Activated CD4-positive, alpha-beta T cell treated with anti-CD3 and anti-CD28 coated beads, Interleukin-2, Interleukin-6, amounts not matched to agents 100 ng/mL and 50 ng/mL, durations not matched to agents 16 hours and 8 hours (primary cell): ENCODE measurements at regions not wholly inside any gene's neighbourhood (a gene's known extent, or its start where the extent isn't known, plus 50 kb on each side); places are given as distances from the start of the nearest gene placed in this dataset.

Experiments
- DNase-seq: peaks from one replicate; pipeline ENCODE4 v3.0.0-alpha.2; 2020

DNA sequence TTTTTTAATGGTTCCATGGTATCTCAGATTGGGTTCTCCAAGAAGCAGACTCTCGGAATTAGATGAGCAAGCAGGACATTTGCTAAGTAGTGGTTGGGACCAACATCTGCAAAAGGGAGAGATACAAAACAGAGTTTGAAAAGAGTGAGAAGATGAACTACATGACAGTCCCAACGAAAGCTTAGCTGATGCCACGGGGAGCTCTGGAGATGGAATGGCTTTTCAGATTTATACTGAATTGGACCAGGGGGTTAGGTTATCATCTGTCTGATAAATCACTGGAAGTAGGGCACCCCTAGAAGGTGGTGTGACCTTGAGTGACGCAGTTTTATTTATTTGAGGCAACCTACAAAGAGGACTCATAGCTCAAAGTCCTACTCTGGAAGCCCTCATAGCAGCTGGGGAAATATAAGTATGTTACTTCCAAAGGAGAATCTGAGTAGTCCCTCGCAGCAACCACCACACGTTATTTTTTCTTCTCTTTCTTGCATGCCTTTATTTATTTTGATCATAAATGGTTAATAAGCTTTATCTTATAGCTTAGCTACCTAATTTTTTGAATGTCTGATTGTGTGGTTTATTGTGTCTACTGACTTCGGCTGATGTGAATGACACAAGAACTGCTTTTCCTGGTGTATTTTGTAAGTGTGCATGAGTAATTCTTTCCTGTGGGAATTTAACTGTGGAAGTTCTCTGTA, 815.4 kb downstream of the SQOR start:
- DNase-seq: no peak

DNA sequence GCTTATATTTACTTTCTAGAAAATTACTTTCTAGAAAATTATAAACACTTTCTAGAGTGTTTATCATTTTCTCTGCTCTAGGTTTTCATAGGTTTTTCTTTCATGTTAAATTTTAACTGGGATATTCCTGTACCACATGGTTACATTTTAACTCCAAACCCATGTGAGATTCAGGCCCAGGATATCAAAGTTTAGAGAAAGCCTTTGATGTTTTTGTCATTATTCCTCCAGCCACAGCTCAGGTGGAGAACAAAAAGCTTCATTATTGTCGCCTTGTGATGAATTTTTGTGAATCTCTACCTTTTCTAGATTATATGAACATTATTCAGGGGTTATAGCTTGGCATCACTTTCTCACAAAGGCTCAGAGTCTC, 816.0 kb downstream of the SQOR start:
- DNase-seq: no peak

DNA sequence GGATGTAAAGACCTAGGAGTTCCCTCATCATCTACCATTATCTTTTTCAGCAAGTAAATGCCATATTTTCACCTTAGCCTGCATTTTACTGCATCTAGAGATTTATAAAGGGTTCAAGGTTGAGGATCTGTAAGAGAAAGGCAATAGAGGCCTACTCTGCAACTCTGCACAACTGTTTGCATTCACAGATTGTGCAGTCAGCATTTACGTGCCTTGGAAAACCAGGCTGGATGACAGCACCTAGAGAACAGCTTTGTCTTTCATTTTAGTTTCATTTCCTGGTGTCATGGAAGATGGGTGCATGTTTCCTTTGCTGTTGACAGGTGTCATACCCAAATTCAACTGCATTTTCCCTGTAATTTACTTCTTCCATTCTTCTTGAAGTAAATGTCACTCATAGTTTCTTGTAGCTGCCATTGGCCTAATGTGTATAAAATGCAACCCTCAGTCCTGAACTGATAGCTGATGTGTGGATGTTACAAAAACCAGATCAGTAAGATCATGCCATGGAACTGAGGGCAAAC, 817.5 kb downstream of the SQOR start:
- no peak for DNase-seq

DNA sequence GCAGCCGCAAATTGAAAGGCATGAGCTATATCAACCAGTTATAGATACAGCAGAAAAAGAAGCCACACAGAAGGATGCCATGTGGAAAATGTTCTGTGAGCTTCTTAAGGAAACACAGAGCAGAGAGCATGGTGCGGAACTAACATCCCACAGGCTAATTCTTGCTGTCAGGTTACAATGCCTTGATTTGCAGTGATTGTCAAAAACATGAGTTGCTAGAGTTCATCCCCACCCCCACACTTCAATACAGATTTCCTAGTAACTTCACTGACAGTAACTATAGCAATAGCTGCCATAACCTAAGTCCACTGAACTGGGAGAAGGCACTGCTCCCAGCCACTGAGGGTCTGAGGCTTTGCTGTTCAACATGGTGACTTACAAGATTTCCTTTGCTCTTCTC, 821.6 kb downstream of the SQOR start:
- DNase-seq: no peak

DNA sequence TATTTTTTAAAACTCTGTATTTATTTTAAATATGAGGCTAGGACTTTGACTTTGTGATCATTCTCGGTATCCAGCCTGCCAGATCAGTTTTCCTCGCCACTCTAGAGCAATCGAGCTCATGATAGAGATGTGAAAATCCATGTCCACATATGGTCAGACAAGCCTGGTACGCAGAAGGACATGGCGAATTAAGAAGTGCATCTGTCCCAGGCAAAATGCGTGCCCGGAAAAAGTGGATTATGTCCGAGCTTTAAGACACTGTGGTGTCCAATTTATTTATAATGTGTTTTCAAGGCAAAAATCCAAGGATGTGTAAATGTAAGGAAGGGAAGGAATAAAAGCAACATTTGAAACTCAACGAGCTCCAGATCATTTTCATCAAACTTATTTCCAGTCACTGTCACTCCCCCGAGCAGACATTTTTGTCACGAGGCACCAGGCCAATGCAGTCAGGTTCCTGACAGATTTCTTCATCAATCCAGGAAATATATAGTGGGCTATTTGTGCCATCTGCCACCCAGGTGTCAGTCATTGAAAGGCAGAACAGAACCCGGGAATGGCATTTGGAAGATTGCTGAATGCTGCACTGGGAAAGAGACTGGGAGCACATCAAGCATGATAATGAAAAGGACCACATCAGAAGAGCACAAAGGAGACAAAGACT, 825.7 kb downstream of the SQOR start:
- no peak for DNase-seq

DNA sequence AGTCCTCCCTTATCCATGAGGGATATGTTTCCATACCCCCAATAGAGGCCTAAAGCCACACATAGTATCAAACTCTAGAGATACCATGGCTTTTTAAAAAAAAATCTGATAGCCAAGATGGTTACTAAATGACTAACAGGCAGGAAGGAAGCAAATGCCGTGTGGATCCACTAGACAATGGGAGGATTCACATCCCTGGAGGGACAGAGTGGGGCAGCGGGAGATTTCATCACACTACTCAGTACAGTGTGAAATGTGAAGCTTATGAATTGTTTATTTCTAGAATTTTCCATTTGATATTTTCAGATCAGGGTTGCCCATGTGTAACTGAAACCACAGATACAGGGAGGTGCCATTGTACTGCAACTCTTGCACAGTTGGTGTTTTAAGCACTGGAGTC, 826.6 kb downstream of the SQOR start:
- no peak for DNase-seq

DNA sequence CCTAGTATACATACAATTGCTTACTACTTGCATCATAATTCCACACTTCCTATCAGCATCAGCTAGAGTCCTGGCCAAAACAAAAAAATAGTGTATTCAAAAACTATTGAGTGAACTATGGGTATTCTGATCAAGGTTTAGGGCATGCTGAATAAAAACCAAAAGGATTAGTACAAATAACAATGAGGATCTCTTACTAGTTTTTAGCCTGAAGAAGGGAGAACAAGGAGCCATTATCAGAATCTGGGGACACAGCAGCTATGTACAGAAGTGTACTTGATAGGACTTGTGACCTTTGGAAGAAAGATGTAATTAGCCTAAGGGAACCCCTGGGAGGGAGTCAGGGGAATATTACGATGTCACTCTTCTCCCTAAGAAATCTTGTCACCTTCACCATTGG, 832.2 kb downstream of the SQOR start:
- DNase-seq: no peak

DNA sequence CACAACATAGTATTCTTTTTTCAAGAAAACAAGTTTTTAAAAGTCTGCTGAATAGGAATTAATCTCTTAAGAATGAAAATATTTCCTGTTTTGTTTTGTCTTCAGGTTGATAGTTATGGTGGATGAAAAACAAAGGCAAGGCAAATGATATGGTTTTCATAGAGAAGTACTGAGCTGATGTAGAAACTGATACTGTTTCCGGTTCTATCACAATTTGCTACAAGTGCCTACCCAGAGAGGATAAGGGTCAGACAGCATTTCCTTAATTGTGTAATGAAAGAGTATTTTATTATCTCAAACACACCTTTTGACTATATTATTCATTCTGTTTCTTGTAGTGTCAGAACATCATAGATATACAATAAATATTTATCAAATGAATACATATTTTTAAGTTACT, 836.3 kb downstream of the SQOR start:
- DNase-seq: no peak

DNA sequence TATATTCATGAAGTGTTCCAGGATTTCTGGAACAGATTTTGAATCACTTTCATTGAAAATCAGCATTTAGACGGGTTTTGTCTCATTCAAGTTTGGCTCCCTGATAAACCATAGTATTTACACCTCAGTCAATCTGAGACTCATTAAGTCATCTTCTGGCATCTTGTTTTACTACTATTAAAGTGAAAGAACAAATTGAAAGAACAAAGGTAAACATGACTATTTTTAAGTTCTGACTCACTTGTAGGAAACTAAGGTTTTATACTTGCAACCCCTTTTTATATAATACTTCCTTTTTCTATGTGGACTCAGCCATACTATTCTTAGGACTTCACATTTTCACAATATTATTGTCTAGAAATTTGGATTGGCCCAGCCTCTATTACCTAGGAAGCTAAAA, 854.4 kb downstream of the SQOR start:
- no peak for DNase-seq

DNA sequence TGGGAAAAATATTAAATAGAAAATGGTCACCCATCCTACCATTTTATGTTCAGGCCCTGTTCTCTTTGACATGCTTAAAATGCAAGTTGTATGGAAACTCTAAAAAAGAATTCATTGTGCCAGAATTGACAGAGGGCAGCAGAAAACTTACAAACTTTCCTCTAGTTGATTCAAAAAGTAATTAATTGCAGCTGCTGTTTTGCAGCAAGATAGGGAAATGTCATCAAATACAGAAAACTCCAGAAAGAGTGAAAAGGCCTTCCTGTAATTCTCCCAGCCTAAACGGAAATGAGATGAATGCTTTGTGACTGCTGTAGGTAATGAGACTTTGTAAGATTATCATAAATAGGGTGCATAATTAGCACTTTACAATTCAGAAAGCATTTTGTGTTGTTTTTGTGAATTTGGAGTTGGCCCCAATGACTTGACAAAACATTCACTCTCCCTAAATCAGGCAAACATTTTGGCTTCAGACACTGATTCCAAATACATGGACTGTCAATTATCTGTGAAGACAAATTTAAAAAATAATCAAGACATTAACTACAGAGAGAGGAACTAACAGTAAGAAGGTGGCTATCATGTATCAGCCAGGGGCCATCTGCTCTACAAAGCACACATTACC, 861.8 kb downstream of the SQOR start:
- DNase-seq: no peak

DNA sequence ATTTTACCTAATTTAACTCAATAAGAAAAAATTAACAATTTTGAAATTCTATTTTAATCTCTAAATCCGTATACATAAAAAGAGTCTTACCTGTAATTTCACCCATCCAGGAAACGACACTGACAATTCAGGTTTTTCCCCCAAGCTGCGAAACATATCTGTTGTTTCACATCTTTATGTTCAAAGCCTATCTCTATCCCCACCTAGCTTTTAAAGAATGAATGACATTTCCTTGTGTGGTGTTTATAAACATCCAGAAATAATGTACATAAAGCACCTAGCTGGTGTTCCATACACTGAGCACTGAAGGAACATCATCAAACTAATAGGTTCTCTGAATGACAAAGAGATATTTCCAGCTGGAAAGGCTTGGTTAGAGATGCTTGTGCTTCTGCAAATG, 867.8 kb downstream of the SQOR start:
- DNase-seq: no peak

DNA sequence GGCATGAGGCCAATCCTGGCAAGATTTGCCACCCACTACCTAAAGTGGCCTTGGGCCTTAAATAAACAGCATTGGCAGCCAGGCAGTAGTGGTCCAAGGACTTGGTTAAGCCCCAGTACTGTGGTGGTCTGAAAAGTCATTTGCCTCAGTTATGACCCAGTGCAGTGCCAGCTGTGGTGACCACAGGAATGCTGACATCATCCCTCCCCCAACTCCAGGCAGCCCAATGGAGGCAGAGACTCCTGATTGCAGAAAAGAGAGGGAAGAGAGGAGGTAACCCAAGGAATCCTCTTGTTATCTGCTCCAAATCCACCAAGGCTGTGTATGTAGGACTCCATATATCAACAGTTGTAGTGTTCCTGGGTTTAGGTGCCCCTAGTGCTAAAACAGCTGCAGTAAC, 883.6 kb downstream of the SQOR start:
- no peak for DNase-seq

DNA sequence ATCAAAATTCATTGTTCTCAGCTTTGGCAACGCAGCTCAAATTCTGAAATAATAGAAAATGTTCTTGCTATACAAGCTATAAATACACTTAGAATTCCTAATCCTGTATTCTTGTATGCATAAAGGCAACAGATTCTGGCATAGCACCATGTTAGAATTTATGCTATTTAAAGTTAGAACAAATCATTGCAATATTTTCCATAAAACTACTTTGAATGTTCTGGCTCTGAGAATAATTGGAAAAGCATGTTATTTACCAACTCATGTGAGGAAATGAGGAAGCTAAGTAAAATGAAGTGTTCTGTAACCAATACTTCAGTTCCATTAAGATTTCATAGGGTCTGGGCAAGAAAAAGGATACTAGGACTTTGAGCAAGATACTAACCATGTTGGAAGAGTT, 888.9 kb downstream of the SQOR start:
- no peak for DNase-seq

DNA sequence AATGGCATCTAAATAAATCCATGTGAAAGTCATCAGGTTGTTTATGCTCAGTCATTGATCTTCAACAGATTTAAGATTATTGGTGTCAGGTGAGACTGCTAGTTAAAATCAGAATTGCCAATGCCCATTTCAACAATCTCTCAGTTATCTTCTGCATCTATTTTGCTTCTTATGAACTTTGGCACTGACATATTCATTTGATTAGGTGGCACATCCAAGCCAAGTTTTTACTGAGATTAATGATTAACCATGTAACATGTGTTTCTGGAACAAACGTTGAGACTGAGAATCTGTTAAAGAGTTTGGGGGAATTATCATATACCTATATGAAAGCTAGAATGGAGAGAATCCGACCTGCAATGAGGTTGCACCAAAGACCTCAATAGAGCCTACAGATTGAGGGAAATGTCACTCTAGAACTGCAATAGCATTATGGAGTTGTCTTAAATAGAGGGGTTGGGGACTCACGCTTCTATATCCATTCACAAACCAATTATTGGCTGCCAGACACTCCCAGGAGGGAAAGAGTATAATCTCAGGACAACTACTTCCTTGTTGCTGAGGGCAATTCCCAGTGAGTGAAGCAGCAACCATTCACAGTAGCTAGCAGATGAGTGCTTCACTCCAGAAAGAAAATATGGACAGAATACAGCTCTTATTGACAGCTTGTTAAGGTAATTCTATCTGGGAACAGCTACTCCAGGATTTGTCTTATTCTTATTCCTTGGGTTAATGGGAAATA, 891.3 kb downstream of the SQOR start:
- no peak for DNase-seq

DNA sequence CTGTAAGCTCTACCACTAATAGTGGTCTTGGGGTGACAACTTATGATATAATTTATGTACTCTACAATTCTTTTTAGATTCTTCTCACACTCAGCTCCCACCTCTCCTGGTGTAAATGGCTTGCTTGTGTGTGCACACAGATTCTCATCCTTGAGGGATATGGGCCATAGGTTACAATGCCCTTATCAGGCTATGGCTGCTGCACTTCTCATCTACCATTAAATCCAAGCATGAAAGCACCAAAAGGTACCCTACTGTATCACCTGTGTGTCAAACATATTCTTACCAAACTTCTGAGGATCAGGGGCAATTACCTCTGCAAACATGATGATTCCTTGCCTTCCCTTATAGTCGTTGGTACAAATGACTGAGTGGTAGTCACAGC, 891.9 kb downstream of the SQOR start:
- no peak for DNase-seq

DNA sequence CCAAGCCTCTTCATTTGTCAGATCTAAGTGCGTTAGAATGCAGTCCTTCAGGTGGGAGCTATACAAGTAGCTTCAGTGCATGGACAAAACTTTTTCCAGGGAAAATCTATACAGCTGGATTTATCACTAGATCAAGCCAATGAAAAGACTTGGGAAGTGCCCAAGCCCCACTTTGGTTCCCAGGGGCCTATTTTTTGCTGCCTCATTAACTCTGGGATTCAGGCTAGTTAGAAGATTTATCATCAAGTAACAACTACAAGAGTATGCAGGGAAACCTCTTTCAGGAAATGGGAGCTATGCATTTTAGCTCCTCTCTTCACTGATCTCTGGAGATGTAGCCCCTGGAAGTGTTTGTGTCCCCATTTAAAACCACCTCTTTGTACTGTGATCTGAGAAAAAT, 908.8 kb downstream of the SQOR start:
- no peak for DNase-seq

DNA sequence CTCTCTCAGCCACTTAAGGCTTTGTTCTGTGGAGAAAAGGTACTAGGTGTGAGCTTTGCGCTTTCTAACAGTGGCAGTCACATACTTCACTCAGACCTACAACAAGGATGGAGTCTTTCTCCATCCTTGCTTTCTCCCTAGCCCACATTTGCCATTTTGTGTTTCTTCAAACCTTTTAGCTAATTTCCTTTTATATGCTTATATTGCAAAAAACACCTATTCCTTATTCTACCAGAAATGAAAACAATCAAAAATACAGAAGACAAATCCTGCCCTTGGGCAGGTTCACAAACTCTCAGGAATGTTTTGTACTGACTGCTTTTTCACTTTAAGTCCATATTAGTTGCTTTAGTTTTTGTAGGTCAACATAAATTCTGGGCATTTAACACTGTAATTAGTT, 914.2 kb downstream of the SQOR start:
- DNase-seq: no peak

DNA sequence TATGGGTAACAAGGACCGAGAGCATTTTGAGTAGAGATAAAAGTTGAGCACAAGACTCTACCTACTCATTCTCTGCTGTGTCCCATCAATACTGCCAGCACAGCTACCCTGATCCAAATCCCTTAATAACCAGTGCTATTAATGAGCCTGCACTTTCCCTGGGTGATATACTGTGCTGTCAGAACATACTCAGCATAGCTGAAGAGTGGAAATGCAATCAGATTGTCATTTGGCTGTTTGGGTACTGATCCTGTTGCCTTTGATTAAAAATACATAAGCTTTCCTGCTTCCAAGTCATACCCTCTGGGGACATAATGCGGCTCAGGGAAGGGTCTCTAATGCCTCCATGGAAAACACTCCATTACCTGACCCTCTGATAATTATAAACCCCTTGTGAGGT, 917.5 kb downstream of the SQOR start:
- no peak for DNase-seq

DNA sequence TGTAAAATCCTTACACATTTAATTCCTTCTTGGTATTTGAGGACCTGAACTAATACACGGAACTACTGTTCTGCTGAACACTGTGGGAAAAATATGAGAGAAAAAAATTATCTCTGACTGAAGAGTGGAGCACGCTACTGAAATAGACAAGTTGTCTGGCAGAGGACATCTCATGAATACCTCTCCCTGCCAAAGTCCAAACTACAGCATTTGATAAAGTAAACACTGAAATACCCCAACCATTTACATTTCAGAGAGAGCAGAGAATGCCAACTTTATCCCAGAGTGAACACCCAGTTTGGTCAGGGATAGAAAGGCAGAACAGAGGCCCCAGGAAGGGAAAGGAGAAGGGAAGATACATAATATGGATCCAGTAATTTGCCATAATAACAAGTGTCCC, 920.7 kb downstream of the SQOR start:
- DNase-seq: no peak

DNA sequence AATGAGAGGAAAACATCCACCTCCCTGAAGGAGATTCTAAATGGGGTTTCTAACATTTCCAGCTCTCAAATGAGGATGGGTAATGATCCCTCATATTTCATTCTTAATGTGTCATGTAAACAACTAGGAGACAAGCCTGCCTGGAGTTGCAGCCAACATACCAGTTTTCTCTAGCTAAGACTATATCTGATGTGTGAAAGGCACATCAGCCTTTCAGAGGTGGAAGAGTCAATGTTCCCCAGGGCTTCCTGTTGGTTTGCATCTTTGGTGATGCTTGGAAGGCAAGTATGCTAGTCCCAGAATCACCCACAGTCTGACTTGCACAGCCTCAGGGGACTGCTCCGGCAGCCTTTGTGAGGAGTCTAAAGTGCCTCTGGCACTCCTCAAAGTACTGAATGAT, 921.2 kb downstream of the SQOR start:
- no peak for DNase-seq

DNA sequence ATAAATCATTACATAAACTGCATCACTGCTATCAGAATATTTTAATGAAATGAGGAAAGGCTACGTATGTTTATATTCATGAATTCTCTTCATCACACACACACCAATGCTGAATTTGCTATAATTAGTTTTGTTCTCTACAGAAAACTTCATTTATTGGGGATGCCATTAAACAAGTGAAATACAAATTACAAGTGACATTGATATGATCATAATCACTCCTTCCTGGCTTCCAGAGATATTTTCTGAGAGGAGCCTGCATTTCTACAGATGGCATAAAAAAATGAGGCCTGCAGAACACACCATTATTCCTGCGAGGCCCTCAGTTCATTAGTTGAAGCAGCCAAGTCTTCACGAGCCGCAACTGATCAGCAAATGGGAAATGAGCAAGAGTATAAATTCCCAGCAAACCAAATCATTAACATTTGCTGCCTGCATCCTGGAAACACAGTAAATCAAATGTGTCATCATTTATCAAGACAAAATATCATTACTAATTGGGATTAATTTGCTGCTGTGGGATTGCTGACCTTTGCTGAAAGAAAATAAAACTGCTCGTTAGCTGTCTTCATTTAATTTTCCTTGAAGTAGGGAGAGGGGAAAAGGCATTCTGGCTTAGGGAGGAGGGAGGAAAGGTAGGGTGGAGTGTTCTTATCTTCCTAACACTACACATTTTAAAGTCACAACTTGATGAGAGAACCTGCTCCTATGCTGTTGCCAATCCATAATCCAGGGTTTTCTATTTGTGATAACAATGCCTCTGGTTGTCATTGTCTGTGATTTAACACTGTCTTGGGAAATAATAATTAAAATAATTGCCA, 921.9 kb downstream of the SQOR start:
- DNase-seq: no peak

DNA sequence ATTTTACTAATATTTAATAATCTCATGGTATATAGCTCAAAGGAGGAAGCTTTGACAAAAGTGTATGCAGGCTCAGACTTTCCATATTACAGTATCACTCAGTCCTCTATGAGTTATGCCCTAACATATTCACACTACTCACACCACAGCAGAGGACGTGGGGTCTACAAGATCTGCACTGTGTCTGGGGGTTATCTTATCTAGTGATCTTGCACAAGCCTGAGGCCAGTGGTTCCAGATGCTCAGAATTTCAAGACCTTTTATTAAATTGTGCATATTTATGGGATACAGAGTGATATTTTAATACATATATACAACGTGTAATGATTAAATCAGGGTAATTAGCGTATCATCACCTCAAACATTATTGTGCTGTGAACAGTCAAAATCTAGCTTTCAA, 933.1 kb downstream of the SQOR start:
- DNase-seq: no peak

DNA sequence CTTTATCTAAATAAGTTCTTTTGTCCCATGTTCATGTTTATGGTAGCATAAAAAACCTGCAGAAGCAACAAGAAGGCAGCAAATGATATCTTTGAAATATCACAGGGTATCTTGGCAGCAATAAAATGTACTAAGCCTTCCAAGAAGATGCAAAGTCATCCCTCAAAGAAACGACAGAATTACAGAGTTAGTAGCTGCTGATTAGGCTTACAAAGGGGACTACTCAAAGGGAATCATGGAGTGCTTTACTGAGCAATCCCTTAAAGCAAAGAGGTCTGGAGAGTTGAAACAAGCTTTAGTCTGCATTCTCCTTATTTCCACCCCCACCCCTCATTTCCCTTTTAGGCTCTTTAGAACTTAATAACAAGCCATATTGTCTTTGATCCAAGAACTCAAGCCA, 935.0 kb downstream of the SQOR start:
- DNase-seq: no peak
